Stomach (tissue), 8 donors: ENCODE measurements at regions not wholly inside any gene's neighbourhood (a gene's known extent, or its start where the extent isn't known, plus 50 kb on each side); places are given as distances from the start of the nearest gene placed in this dataset.
A peak's percentile ranks its signal among the peaks of the same experiment; 100 is the strongest.

Experiments used
- DNase-seq, 2 donors: peaks; one replicate each; pipeline versions ENCODE4 v3.0.0 to v3.0.0-alpha.2; 2013 to 2019
- H3K27ac ChIP-seq, 5 donors: fragments of 200-600 bp in 4 of 5; sonication (generic) in 4 of 5; one replicate each; pipeline ENCODE4 v1.5.1; 2013 to 2019; ENCODE audit warnings: mild to moderate bottlenecking in 1 of 5, moderate library complexity in 1 of 5
- H3K27me3 ChIP-seq, 3 donors: fragments of 200-600 bp; sonication (generic); one replicate each; pipeline ENCODE4 v1.5.1; 2017 to 2019; ENCODE audit warnings: mixed run types in 1 of 3
- H3K36me3 ChIP-seq, 4 donors: fragments of 200-600 bp; sonication (generic); 1 replicate in 3 of 4; 2 replicates in 1 of 4; pipeline ENCODE4 v1.5.1; 2016 to 2019
- H3K4me1 ChIP-seq, 4 donors: fragments of 200-600 bp; sonication (generic); one replicate each; pipeline ENCODE4 v1.5.1; 2016 to 2019
- H3K4me3 ChIP-seq, 4 donors: fragments of 200-600 bp; sonication (generic) in 3 of 4; one replicate each; pipeline ENCODE4 v1.5.1; 2016 to 2019; ENCODE audit warnings: mild to moderate bottlenecking in 1 of 4
- H3K9me3 ChIP-seq, 4 donors: fragments of 200-600 bp; sonication (generic); one replicate each; pipeline ENCODE4 v1.5.1; 2016 to 2019
- CTCF ChIP-seq, 7 experiments: fragments of 450-650 bp in 4 of 7; fragments of 200-600 bp in 3 of 7; sonication (generic) in 3 of 7; IDR thresholded peaks; one replicate each; pipeline ENCODE4 v1.5.1; 2016 to 2019; ENCODE audit warnings: antibody characterized with exemption in 7 of 7, control low read depth in 2 of 7, mild to moderate bottlenecking in 1 of 7
- EP300 ChIP-seq: sonication (generic); formaldehyde crosslinking; IDR thresholded peaks from one replicate; pipeline ENCODE4 v1.6.1; 2017; ENCODE audit warnings: antibody characterized with exemption
- POLR2A ChIP-seq, 4 donors: fragments of 450-650 bp; IDR thresholded peaks; one replicate each; pipeline ENCODE4 v1.6.1; 2016; ENCODE audit warnings: antibody characterized with exemption in 4 of 4, control low read depth in 2 of 4, mild to moderate bottlenecking in 1 of 4, moderate library complexity in 1 of 4
- POLR2AphosphoS5 ChIP-seq, 3 donors: sonication (generic); formaldehyde crosslinking; IDR thresholded peaks; one replicate each; pipeline ENCODE4 v1.6.1; 2016; ENCODE audit warnings: antibody characterized with exemption in 3 of 3
- WGBS, 5 donors: extraction: QIAGEN DNeasy Blood & Tissue Kit in 3 of 5; methylation state at CpG; one replicate each; pipeline versions ENCODE4 v1.1.5 to v1.1.7; 2013 to 2018; 5-methylcytosine and 5-hydroxymethylcytosine counted together
- intact Hi-C: fragments of 100-400 bp; cut with DNase I; formaldehyde crosslinking; loops from one replicate; pipeline ENCODE4 v1.15.1; 2023; ENCODE audit warnings: low total_unique reads
- donor health status: healthy with polysubstance abuse.
- donor health status: Bipolar disorder and iron deficiency.
- donor health status: healthy.

- intact Hi-C loops: no loop called here
- no peak for DNase-seq
- Histone ChIP-seq H3K4me3 (no peak overlapping the region), H3K4me1 (no peaks in the 10 kb centered on the region), H3K36me3 (no peaks in the 10 kb centered on the region), H3K27ac (no peak overlapping the region), H3K9me3 (no peaks in the 10 kb centered on the region), H3K27me3 (no peaks in the 10 kb centered on the region)
- TF ChIP-seq EP300: no peak
- no peak for TF ChIP-seq POLR2AphosphoS5 (IDR thresholded peaks at IDR 0.05)
- no peak for TF ChIP-seq CTCF (IDR thresholded peaks at IDR 0.05)
- TF ChIP-seq POLR2A (IDR thresholded peaks at IDR 0.05): no peak
- 52 to 70% (median 55%) methylated on average over 2 of the region's 2 CpGs for WGBS, 5 donors
These were observed 124.8 kb upstream of the LSM8 start for GRCh38 chr7:118059209-118059608.

GRCh38 chr7:118060692-118061091 lies 123.3 kb upstream of the LSM8 start:
- Histone ChIP-seq H3K27me3 (no peaks in the 10 kb centered on the region), H3K36me3 (no peaks in the 10 kb centered on the region), H3K4me1 (no peaks in the 10 kb centered on the region), H3K9me3 (no peaks in the 10 kb centered on the region), H3K4me3 (no peak overlapping the region), H3K27ac (no peak overlapping the region)
- intact Hi-C loops: no loop called here
- no peak for DNase-seq
- WGBS, 5 donors: 32 to 53% (median 52%) methylated on average over 1 of the region's 1 CpG
- TF ChIP-seq EP300 (no peak), POLR2A (IDR thresholded peaks at IDR 0.05) (no peak), POLR2AphosphoS5 (IDR thresholded peaks at IDR 0.05) (no peak), CTCF (IDR thresholded peaks at IDR 0.05) (no peak)

GRCh38 chr7:118061386-118061785 lies 122.6 kb upstream of the LSM8 start:
- Histone ChIP-seq H3K27ac (no peak overlapping the region), H3K27me3 (no peaks in the 10 kb centered on the region), H3K4me1 (no peaks in the 10 kb centered on the region), H3K4me3 (no peak overlapping the region), H3K36me3 (no peaks in the 10 kb centered on the region), H3K9me3 (no peaks in the 10 kb centered on the region)
- intact Hi-C loops: no loop called here
- WGBS, 5 donors: 63 to 72% (median 68%) methylated on average over 6 of the region's 6 CpGs
- no peak for DNase-seq
- TF ChIP-seq POLR2AphosphoS5 (IDR thresholded peaks at IDR 0.05) (no peak), POLR2A (IDR thresholded peaks at IDR 0.05) (no peak), EP300 (no peak), CTCF (IDR thresholded peaks at IDR 0.05) (no peak)

- WGBS, 5 donors: 49 to 62% (median 54%) methylated on average over 5 of the region's 5 CpGs
- H3K9me3 ChIP-seq: no peaks in the 10 kb centered on the region
- H3K4me3 ChIP-seq: no peak overlapping the region
- no peaks in the 10 kb centered on the region for H3K4me1 ChIP-seq
- no peaks in the 10 kb centered on the region for H3K36me3 ChIP-seq
- TF ChIP-seq POLR2A (IDR thresholded peaks at IDR 0.05) (no peak), CTCF (IDR thresholded peaks at IDR 0.05) (no peak), POLR2AphosphoS5 (IDR thresholded peaks at IDR 0.05) (no peak), EP300 (no peak)
- H3K27me3 ChIP-seq: no peaks in the 10 kb centered on the region
- H3K27ac ChIP-seq: no peak overlapping the region
- DNase-seq: peak in 1 of 2 donors; percentile 3
- intact Hi-C loops: no loop called here
These were observed 110.9 kb upstream of the LSM8 start for GRCh38 chr7:118072893-118073674.
